D721Med (cell line): ENCODE measurements at regions not wholly inside any gene's neighbourhood (a gene's known extent, or its start where the extent isn't known, plus 50 kb on each side); places are given as distances from the start of the nearest gene placed in this dataset.

Source experiments
- DNase-seq: peaks from one replicate; pipeline ENCODE4 v3.0.0; 2011; ENCODE audit warnings: low spot score; ENCODE audit not compliant: insufficient read length
- FAIRE-seq: peaks from 2 replicates; lab custom pipeline; 2011; peaks lifted over from hg19 to GRCh38; lab: Jason Lieb, UNC
- CTCF ChIP-seq: IDR thresholded peaks from 2 replicates; pipeline ENCODE4 v1.5.1; 2012; ENCODE audit warnings: mild to moderate bottlenecking, control low read depth; ENCODE audit not compliant: insufficient read depth; ENCODE audit errors: missing control alignments

- no peak for DNase-seq
- no peak for FAIRE-seq
- TF ChIP-seq CTCF = no peak
Observed at GRCh38 chr3:73683706-73684105, 59.0 kb upstream of the PDZRN3 start.

GRCh38 chr3:73681610-73682009 lies 56.9 kb upstream of the PDZRN3 start:
- no peak for TF ChIP-seq CTCF
- FAIRE-seq = no peak
- DNase-seq = no peak

GRCh38 chr3:73681198-73681597 lies 56.5 kb upstream of the PDZRN3 start:
- no peak for TF ChIP-seq CTCF
- FAIRE-seq = no peak
- no peak for DNase-seq

- FAIRE-seq = no peak
- DNase-seq = no peak
- no peak for TF ChIP-seq CTCF
Observed at GRCh38 chr3:73680391-73681095, 55.8 kb upstream of the PDZRN3 start.

- FAIRE-seq (no peak), DNase-seq (no peak)
- TF ChIP-seq CTCF = no peak
Observed at GRCh38 chr3:73677336-73678024, 52.7 kb upstream of the PDZRN3 start.
